HG02588 (cell line): ENCODE measurements at regions not wholly inside any gene's neighbourhood (a gene's known extent, or its start where the extent isn't known, plus 50 kb on each side); places are given as distances from the start of the nearest gene placed in this dataset.

ENCODE experiments used
- ATAC-seq: cut with Tn5 transposase; IDR thresholded peaks from one replicate; pipeline ENCODE4 v1.9.1; 2021; ENCODE audit warnings: mild to moderate bottlenecking, moderate library complexity; ENCODE audit not compliant: unreplicated experiment

- ATAC-seq, result no peak
These were observed 306.4 kb downstream of the CD83 start for GRCh38 chr6:14423955-14424354.

GRCh38 chr6:14425805-14426204 is 308.2 kb downstream of the CD83 start:
- no peak for ATAC-seq

GRCh38 chr6:14426281-14426680 is 308.7 kb downstream of the CD83 start:
- no peak for ATAC-seq

GRCh38 chr6:14428269-14428668 is 310.7 kb downstream of the CD83 start:
- ATAC-seq, result no peak

- ATAC-seq, result no peak
These were observed 311.8 kb downstream of the CD83 start for GRCh38 chr6:14429396-14429795.

GRCh38 chr6:14430218-14430617 is 312.6 kb downstream of the CD83 start:
- ATAC-seq, result no peak

- no peak for ATAC-seq
These were observed 314.1 kb downstream of the CD83 start for GRCh38 chr6:14431385-14432330.

- no peak for ATAC-seq
These were observed 317.5 kb downstream of the CD83 start for GRCh38 chr6:14434916-14435690.

GRCh38 chr6:14436592-14437132 is 319.1 kb downstream of the CD83 start:
- no peak for ATAC-seq

GRCh38 chr6:14439419-14439818 is 321.8 kb downstream of the CD83 start:
- no peak for ATAC-seq

GRCh38 chr6:14440215-14440910 is 322.8 kb downstream of the CD83 start:
- ATAC-seq, result no peak

- no peak for ATAC-seq
These were observed 323.6 kb downstream of the CD83 start for GRCh38 chr6:14440940-14441781.

- no peak for ATAC-seq
These were observed 324.7 kb downstream of the CD83 start for GRCh38 chr6:14442242-14442641.

- no peak for ATAC-seq
These were observed 326.2 kb downstream of the CD83 start for GRCh38 chr6:14443629-14444268.

- ATAC-seq, result no peak
These were observed 326.9 kb downstream of the CD83 start for GRCh38 chr6:14444295-14444972.

GRCh38 chr6:14447240-14447639 is 329.7 kb downstream of the CD83 start:
- ATAC-seq, result no peak

- no peak for ATAC-seq
These were observed 330.7 kb downstream of the CD83 start for GRCh38 chr6:14448246-14448645.

- ATAC-seq, result no peak
These were observed 332.5 kb downstream of the CD83 start for GRCh38 chr6:14450133-14450504.

- no peak for ATAC-seq
These were observed 333.0 kb downstream of the CD83 start for GRCh38 chr6:14450578-14450977.
